GM12874 (cell line): ENCODE measurements at regions not wholly inside any gene's neighbourhood (a gene's known extent, or its start where the extent isn't known, plus 50 kb on each side); places are given as distances from the start of the nearest gene placed in this dataset.

Experiments used
- TF ChIP-seq, protein P1 (sequence below): IDR thresholded peaks from 2 replicates; pipeline ENCODE4 v1.5.1; 2011; ENCODE audit warnings: low read depth, mild to moderate bottlenecking, control low read depth, low read length, moderate library complexity; ENCODE audit not compliant: insufficient read depth

DNA sequence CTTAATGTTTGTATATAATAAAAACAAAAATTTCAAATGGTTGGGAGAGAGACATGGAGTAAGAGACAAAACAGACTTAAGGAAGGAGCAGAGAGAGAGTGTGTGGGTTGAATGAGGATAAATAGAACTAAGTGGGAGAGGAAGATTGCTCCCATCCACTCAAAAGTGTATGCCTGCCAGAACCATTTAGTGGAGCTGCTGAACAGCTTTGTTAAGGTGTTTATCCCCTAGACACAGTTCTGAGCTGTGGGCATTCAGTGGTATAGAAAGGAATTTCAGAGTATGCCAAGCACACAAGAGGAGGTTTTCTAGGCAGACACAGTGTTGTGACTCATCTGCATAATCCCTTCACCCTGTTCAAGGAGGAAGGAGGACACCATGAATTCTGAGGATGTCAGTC lies 508.6 kb upstream of the EPHA5 start:
- TF ChIP-seq, protein P1, sequence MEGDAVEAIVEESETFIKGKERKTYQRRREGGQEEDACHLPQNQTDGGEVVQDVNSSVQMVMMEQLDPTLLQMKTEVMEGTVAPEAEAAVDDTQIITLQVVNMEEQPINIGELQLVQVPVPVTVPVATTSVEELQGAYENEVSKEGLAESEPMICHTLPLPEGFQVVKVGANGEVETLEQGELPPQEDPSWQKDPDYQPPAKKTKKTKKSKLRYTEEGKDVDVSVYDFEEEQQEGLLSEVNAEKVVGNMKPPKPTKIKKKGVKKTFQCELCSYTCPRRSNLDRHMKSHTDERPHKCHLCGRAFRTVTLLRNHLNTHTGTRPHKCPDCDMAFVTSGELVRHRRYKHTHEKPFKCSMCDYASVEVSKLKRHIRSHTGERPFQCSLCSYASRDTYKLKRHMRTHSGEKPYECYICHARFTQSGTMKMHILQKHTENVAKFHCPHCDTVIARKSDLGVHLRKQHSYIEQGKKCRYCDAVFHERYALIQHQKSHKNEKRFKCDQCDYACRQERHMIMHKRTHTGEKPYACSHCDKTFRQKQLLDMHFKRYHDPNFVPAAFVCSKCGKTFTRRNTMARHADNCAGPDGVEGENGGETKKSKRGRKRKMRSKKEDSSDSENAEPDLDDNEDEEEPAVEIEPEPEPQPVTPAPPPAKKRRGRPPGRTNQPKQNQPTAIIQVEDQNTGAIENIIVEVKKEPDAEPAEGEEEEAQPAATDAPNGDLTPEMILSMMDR, result no peak

DNA sequence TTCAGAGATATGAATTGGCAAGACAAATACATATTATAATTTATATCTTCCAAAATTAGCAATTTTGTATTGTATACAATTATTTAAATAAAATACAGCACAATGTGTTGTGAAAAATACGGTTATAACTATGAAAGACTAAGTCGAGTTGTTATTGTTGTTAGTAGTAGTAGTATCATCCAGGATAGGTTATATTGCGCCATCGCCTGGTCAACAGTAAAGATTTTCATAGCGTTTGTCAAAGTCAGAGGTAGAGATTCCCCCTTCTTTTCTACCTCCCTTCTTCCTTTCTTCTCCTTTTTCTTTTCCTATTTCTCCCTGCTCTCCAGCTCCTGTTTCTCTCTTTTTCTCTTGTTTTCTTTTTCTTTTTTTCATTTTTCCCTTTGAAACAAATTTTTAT lies 499.1 kb upstream of the EPHA5 start:
- TF ChIP-seq, protein P1, result no peak

DNA sequence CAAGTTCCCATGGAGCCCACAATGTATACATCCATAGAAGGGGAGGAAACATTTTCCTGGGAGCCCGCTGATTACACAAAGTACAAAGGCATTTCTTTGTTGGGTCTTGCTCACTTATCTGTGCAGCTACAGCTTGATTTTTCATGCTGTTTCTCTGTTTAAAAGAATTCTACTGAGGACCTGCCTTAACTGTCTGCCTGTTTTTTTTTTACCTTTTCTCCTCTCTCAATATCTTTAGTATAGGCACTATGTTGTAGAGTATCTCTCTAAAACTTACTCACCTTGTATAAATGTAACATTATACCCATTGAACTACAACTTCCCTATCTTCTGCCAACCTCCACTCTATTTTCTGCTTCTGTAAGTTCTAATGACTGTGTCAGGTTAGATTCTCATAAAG lies 494.6 kb upstream of the EPHA5 start:
- TF ChIP-seq, protein P1, result no peak

DNA sequence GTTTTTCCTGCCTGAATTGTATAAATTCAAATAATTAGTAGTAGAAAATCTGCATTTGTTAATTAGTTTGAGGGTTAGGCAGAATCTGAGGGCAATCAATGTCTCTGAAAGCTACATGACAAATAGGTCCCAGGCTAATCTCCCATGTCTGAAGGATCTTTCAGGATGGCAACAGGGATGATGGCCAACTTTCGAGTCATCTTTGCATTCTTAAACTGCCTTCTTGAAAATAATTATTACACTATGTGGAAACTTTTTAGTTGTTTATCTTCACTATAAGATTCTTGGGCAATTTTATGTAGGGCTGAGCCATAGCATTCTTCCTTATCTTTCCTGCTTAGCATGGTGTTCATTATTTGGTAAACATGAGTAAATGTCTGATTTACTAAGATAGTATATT lies 490.3 kb upstream of the EPHA5 start:
- TF ChIP-seq, protein P1, result no peak

DNA sequence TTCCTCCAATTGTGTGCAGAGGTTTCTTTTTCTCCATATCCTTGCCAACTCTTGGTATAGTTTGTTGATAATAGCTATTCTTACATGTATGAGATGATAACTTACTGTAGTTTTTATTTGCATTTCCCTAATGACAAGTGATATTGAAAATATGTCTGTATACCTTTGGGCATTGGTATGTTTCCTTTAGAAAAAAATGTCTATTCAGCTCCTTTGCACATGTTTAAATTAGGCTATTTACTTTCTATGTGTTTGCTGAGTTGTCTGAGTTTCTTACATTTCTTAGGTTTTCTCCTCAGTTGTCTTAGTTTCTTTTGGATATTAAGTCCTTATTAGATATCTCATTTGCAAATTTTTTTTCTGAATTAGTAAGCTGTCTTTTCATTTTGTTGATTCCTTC lies 487.3 kb upstream of the EPHA5 start:
- TF ChIP-seq, protein P1, result no peak

DNA sequence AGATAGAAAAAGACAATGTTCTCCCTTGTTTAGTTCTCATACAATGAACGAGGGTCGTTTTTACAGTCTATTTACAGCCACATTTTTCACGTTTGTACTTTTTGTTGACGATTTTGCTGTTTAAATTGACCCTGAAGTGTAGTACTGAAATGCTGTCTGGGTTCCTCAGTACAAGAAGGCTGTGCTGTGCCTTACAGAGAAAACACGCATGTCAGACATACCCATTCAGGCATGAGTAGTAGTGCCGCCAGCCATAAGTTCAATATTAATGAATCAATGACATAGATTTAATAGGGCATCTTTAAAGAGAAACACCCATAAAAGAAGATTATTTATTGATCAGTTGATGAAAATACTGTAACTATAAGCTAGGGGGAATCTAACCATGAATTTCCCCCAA lies 459.8 kb upstream of the EPHA5 start:
- TF ChIP-seq, protein P1, result no peak

DNA sequence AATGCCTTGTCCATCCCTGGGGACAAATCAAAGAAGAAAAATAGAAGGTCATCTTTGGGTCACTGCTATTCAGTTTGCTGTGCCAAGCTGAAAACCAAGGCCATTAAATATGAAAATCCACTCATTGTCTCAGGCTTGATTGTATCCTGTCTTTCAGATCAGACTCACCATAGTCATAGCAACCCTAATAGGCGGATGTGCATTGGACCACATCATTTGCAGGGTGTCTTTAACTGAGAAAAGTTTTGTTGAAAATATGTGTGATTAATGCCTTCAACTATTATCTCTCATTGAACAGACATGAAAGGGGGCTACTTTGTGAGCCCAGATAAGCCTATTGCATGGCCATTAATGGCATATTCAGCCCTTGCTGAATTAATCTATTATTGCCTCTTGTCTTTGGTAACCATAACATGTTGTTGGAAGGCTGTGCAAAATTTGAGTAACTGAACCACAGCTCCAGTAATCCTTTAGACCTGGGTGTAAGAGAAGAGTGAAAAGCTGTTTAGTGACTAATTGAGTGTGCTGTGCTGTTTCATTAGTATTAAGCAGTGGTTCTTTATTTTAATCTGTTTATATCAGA lies 453.6 kb upstream of the EPHA5 start:
- TF ChIP-seq, protein P1, result no peak
